Gastroesophageal sphincter (tissue), 4 donors: ENCODE measurements at regions not wholly inside any gene's neighbourhood (a gene's known extent, or its start where the extent isn't known, plus 50 kb on each side); places are given as distances from the start of the nearest gene placed in this dataset.

ENCODE experiments used
- ATAC-seq: fragments of 150-250 bp; one replicate; pipeline ENCODE4 v1.9.1; 2016; ENCODE audit warnings: mild to moderate bottlenecking, moderate library complexity
- H3K27ac ChIP-seq, 4 donors: fragments of 200-600 bp; sonication (generic) in 3 of 4; 1 replicate in 3 of 4; 2 replicates in 1 of 4; pipeline ENCODE4 v1.5.1; 2016 to 2019
- H3K27me3 ChIP-seq: fragments of 200-600 bp; sonication (generic); one replicate; pipeline ENCODE4 v1.5.1; 2019
- H3K36me3 ChIP-seq, 2 donors: fragments of 200-600 bp; sonication (generic); one replicate each; pipeline ENCODE4 v1.5.1; 2019; ENCODE audit warnings: control low read depth in 1 of 2
- H3K4me1 ChIP-seq, 3 donors: fragments of 200-600 bp; sonication (generic); 1 replicate in 2 of 3; 2 replicates in 1 of 3; pipeline ENCODE4 v1.5.1; 2016 to 2019; ENCODE audit warnings: control low read depth in 2 of 3
- H3K4me3 ChIP-seq, 2 donors: fragments of 200-600 bp; sonication (generic); one replicate each; pipeline ENCODE4 v1.5.1; 2019; ENCODE audit warnings: mild to moderate bottlenecking in 1 of 2, moderate library complexity in 1 of 2
- H3K9me3 ChIP-seq, 3 donors: fragments of 200-600 bp; sonication (generic); one replicate each; pipeline ENCODE4 v1.5.1; 2017 to 2019; ENCODE audit warnings: control low read depth in 2 of 3
- CTCF ChIP-seq, 4 experiments: fragments of 200-600 bp in 2 of 4; fragments of 450-650 bp in 2 of 4; sonication (generic) in 1 of 4; IDR thresholded peaks; one replicate each; pipeline ENCODE4 v1.5.1; 2017 to 2019; ENCODE audit warnings: antibody characterized with exemption in 4 of 4, mild to moderate bottlenecking in 2 of 4, moderate library complexity in 2 of 4
- EP300 ChIP-seq: sonication (generic); formaldehyde crosslinking; IDR thresholded peaks from one replicate; pipeline ENCODE4 v1.6.1; 2017; ENCODE audit warnings: antibody characterized with exemption, mild to moderate bottlenecking
- POLR2A ChIP-seq, 2 donors: fragments of 450-650 bp; IDR thresholded peaks; one replicate each; pipeline ENCODE4 v1.6.1; 2017; ENCODE audit warnings: antibody characterized with exemption in 2 of 2, mild to moderate bottlenecking in 2 of 2, moderate library complexity in 1 of 2
- POLR2AphosphoS5 ChIP-seq: sonication (generic); formaldehyde crosslinking; IDR thresholded peaks from one replicate; pipeline ENCODE4 v1.6.1; 2017; ENCODE audit warnings: antibody characterized with exemption
- WGBS, 2 donors: methylation state at CpG; one replicate each; pipeline ENCODE4 v1.1.5; 2018; ENCODE audit warnings: low coverage in 1 of 2; 5-methylcytosine and 5-hydroxymethylcytosine counted together

DNA sequence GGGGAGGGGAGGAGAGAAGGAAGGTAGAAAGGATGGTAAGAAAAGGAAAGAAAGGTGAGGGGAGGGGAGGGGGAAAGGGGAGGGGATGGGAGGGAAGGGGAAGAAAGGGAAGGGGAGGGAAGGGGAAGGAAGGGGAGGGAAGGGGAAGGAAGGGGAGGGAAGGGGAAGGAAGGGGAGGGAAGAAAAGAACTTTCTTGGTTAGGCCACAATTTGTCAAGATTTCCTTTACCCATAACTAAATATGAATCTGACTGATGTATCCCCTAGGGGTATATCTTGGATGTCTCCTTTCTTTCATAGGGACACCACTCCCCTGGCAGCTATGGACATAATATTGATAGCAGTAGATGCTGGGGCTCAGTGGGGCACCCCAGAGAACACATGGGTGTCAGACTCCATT, 54.4 kb upstream of the PRELP start:
- Histone ChIP-seq H3K4me1 (peaks cover 0 to 19% (median 10%) of the 10 kb centered on the region in 3 donors), H3K27me3 (no peaks in the 10 kb centered on the region), H3K9me3 (no peaks in the 10 kb centered on the region), H3K4me3 (no peak overlapping the region), H3K36me3 (no peaks in the 10 kb centered on the region), H3K27ac (no peak overlapping the region)
- TF ChIP-seq POLR2AphosphoS5: no peak
- no peak for TF ChIP-seq CTCF (IDR thresholded peaks at IDR 0.05)
- TF ChIP-seq POLR2A (IDR thresholded peaks at IDR 0.05): no peak
- TF ChIP-seq EP300: no peak
- no peak for ATAC-seq

DNA sequence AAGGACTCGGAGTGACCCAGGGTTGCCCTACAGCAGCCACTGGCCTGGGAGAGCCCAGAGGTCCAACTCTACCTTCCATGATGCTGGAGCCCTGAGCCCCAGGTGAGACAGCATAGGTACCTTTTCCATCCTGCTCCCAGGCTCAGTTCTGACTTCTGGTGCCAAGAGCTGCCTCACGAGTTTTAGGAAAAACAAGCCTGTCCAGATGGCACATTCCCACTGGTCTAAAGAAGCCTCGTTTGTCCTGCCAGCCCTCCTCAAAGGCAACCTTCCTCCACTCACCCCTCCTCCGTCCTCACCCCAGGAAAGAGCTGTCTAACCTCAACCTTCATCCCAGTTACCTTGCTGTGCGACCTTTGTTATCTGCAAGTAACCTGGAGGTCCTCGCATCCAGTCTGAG, 53.5 kb upstream of the PRELP start:
- Histone ChIP-seq H3K9me3 (no peaks in the 10 kb centered on the region), H3K36me3 (no peaks in the 10 kb centered on the region), H3K27ac (no peak overlapping the region), H3K4me3 (no peak overlapping the region), H3K27me3 (no peaks in the 10 kb centered on the region), H3K4me1 (peaks cover 0 to 19% (median 10%) of the 10 kb centered on the region in 3 donors)
- ATAC-seq: no peak
- TF ChIP-seq POLR2A (IDR thresholded peaks at IDR 0.05) (no peak), POLR2AphosphoS5 (no peak)
- WGBS, 2 donors: 82 to 93% methylated on average over 3 to 4 of the region's 6 CpGs

DNA sequence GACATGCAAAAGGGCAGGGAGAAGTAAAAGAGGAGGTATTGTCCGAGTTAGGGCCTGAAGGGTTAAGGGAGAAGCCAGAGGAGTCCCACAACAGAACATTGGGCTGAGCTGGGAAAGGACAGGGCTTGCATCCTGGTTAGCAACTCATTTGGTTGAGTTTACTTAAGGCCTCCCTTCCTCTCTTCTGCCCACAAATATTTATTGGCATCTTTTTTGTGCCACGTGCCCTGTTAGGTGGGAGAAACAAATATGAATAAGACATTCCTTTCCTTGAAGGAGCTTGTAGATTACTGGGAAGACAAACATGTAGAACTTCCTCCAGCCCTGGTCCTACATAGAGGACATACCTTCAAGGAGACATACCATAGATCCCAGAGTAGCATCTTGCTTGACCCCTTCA, 53.0 kb upstream of the PRELP start:
- no peaks in the 10 kb centered on the region for H3K27me3 ChIP-seq
- H3K4me3 ChIP-seq: no peak overlapping the region
- H3K27ac ChIP-seq: no peak overlapping the region
- WGBS, 2 donors: 87 to 89% methylated on average over 2 of the region's 2 CpGs
- H3K36me3 ChIP-seq: no peaks in the 10 kb centered on the region
- peaks cover 0 to 19% (median 10%) of the 10 kb centered on the region in 3 donors for H3K4me1 ChIP-seq
- ATAC-seq: no peak
- no peak for TF ChIP-seq CTCF (IDR thresholded peaks at IDR 0.05)
- no peak for TF ChIP-seq EP300
- no peak for TF ChIP-seq POLR2AphosphoS5
- no peak for TF ChIP-seq POLR2A (IDR thresholded peaks at IDR 0.05)
- H3K9me3 ChIP-seq: no peaks in the 10 kb centered on the region

DNA sequence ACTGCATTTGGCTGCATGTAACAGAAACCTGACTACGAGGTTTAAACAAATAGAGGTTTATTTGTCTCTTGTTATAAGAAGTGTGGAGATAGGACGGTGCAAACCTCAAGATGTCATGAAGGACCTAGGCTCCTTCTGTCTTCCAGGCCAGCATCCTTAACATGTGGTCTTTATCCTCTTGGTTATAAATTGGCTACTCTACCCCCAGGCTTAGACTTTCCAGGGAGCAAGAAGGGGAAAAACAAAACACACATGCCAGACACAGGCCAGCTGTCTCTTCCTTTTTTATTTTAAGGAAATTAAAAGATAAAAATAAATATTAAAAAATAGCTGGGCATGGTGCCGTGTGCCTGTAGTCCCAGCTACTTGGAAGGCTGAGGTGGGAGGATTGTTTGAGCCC, 51.3 kb upstream of the PRELP start:
- ATAC-seq: peak; percentile 64
- TF ChIP-seq CTCF (IDR thresholded peaks at IDR 0.05) (no peak), POLR2A (IDR thresholded peaks at IDR 0.05) (no peak), POLR2AphosphoS5 (no peak), EP300 (no peak)
- Histone ChIP-seq H3K27me3 (no peaks in the 10 kb centered on the region), H3K4me3 (no peak overlapping the region), H3K27ac (no peak overlapping the region), H3K4me1 (peaks cover 0 to 19% (median 10%) of the 10 kb centered on the region in 3 donors), H3K9me3 (no peaks in the 10 kb centered on the region), H3K36me3 (no peaks in the 10 kb centered on the region)
- WGBS, 2 donors: 44 to 61% methylated on average over 3 of the region's 3 CpGs

GRCh38 chr1:203424861-203425662, 50.5 kb upstream of the PRELP start:
- Histone ChIP-seq H3K9me3 (no peaks in the 10 kb centered on the region), H3K36me3 (no peaks in the 10 kb centered on the region), H3K4me3 (no peak overlapping the region), H3K27ac (peak overlapping the region in 1 of 4 donors; percentile 1), H3K27me3 (no peaks in the 10 kb centered on the region), H3K4me1 (peaks cover 0 to 19% (median 10%) of the 10 kb centered on the region in 3 donors)
- WGBS, 2 donors: 38 to 50% methylated on average over 3 of the region's 4 CpGs
- ATAC-seq: no peak
- TF ChIP-seq CTCF (IDR thresholded peaks at IDR 0.05) (no peak), POLR2AphosphoS5 (no peak), EP300 (no peak), POLR2A (IDR thresholded peaks at IDR 0.05) (no peak)
